ENCODE measurements at regions not wholly inside any gene's neighbourhood (a gene's known extent, or its start where the extent isn't known, plus 50 kb on each side); places are given as distances from the start of the nearest gene placed in this dataset.

GRCh38 chr2:220653776-220654175, 918.3 kb downstream of the EPHA4 start:
- Mint-ChIP-seq H3K4me3 (no peak overlapping the region), H3K36me3 (no peaks in the 10 kb centered on the region), H3K27me3 (peaks cover 5% of the 10 kb centered on the region), H3K4me1 (ENCODE audit: unreplicated experiment) (no peaks in the 10 kb centered on the region), H3K9me3 (no peaks in the 10 kb centered on the region), H3K27ac (no peak overlapping the region)
- no peak for TF ChIP-seq CTCF (conservative IDR thresholded peaks at IDR 0.05)
- no peak for DNase-seq (ENCODE audit: extremely low spot score, unreplicated experiment)

GRCh38 chr2:220654322-220654721, 917.8 kb downstream of the EPHA4 start:
- DNase-seq (ENCODE audit: extremely low spot score, unreplicated experiment) = no peak
- H3K4me3 Mint-ChIP-seq = no peak overlapping the region
- peaks cover 5% of the 10 kb centered on the region for H3K27me3 Mint-ChIP-seq

GRCh38 chr2:220660277-220661145, 911.6 kb downstream of the EPHA4 start:
- peaks cover 5% of the 10 kb centered on the region for H3K9me3 Mint-ChIP-seq
- H3K4me3 Mint-ChIP-seq = peak overlapping the region; percentile 42
- H3K27me3 Mint-ChIP-seq = no peaks in the 10 kb centered on the region
- H3K27ac Mint-ChIP-seq = peak overlapping the region; percentile 76
- no peak for DNase-seq (ENCODE audit: extremely low spot score, unreplicated experiment)
- no peaks in the 10 kb centered on the region for H3K36me3 Mint-ChIP-seq
- no peak for TF ChIP-seq CTCF (conservative IDR thresholded peaks at IDR 0.05)
- H3K4me1 Mint-ChIP-seq (ENCODE audit: unreplicated experiment) = peaks cover 14% of the 10 kb centered on the region

More at GRCh38 chr2:220654322-220654721, 917.8 kb downstream of the EPHA4 start:
- no peaks in the 10 kb centered on the region for H3K9me3 Mint-ChIP-seq
- no peaks in the 10 kb centered on the region for H3K4me1 Mint-ChIP-seq (ENCODE audit: unreplicated experiment)
- H3K36me3 Mint-ChIP-seq = no peaks in the 10 kb centered on the region
- no peak for TF ChIP-seq CTCF (conservative IDR thresholded peaks at IDR 0.05)
- H3K27ac Mint-ChIP-seq = no peak overlapping the region

- Mint-ChIP-seq H3K36me3 (no peaks in the 10 kb centered on the region), H3K4me3 (no peak overlapping the region), H3K27ac (no peak overlapping the region), H3K4me1 (ENCODE audit: unreplicated experiment) (peaks cover 14% of the 10 kb centered on the region), H3K9me3 (peaks cover 5% of the 10 kb centered on the region), H3K27me3 (no peaks in the 10 kb centered on the region)
- TF ChIP-seq CTCF (conservative IDR thresholded peaks at IDR 0.05) = no peak
- DNase-seq (ENCODE audit: extremely low spot score, unreplicated experiment) = no peak
Observed at GRCh38 chr2:220662431-220662830, 909.7 kb downstream of the EPHA4 start.

DNA sequence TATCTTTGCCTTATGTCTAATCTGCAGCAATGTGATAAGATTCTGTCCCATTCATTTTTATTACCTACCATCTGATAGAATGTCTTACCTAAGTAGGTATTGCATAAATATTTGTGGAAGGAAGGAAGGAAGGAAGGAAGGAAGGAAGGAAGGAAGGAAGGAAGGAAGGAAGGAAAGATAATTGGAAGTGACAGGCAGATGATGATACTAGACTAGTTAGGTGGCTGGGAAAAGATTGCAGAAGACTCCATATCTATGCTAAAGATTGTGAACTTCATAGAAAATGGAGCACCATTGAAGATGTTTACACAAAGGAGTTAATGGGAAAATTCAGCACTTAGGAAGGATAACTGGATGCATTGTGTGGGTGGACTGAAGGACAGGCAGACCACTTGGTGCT, 909.0 kb downstream of the EPHA4 start:
- Mint-ChIP-seq H3K36me3 (no peaks in the 10 kb centered on the region), H3K4me3 (no peak overlapping the region), H3K9me3 (peaks cover 5% of the 10 kb centered on the region), H3K27me3 (no peaks in the 10 kb centered on the region), H3K27ac (no peak overlapping the region), H3K4me1 (ENCODE audit: unreplicated experiment) (peaks cover 14% of the 10 kb centered on the region)
- no peak for DNase-seq (ENCODE audit: extremely low spot score, unreplicated experiment)
- no peak for TF ChIP-seq CTCF (conservative IDR thresholded peaks at IDR 0.05)
